ENCODE measurements at regions not wholly inside any gene's neighbourhood (a gene's known extent, or its start where the extent isn't known, plus 50 kb on each side); places are given as distances from the start of the nearest gene placed in this dataset.

DNA sequence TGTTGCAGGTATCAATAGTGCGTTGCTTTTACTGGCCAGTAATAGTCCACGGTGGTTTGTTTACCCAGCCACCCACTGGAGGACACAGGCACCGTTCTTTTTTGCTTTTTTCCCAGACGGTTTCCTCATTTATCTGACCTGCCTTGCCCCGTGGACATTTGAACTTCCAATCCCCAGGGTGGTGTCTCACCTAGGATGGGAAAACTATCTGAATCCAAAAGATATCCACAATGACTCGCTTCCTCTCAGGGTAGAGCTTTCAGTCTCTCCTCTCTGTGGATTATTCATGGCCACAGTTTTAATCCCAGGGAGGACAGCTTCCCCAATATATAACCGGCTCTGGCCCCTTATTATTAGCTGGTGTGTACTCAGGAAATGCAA lies 170.8 kb downstream of the FOXO1 start:
- no peak for FAIRE-seq

DNA sequence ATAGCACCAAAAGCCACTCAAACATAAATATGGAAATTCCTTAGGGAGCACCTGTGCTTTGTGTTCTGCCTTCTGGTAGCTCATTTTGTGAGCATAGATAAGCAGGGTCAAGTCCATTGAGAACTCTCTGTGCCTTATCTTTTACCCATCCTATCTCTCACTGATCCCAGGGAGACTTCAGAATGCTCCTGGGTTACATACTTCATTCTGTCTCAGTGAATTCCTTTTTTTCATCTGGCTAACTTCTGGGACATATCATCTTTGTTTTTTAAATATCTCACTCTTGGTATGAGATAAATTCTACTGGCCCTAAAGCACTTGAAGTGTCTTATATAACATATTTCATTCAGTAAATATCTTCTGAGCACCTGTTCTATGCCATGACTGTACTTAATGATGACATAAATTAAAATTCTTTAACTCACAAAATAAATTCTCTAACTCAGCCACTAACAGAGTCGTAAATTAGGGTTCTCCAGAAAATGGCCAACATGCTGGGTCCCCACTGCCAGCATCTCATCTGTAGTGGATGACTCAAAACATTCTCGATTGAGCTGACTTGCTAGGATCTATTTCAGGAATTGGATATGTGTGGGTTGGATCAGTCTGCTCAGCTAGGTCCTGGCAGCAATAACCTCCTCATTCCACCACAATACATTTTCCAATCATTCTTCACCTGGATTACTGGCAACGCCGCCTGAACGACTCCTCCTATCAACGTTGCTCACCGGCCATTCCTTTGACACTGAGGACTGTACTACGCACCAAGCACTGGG lies 170.2 kb downstream of the FOXO1 start:
- Histone ChIP-seq H2AFZ (ENCODE audit: control insufficient read depth, low read length) (no peak overlapping the region), H3K4me1 (ENCODE audit: control insufficient read depth, extremely low read depth, insufficient read depth, low read length) (peaks cover 14% of the 10 kb centered on the region), H3K4me3 (ENCODE audit: control insufficient read depth in 2 of 3, extremely low read depth in 1 of 3, insufficient read depth in 2 of 3, low read depth in 1 of 3, low read length in 3 of 3) (no peak overlapping the region), H3K4me2 (ENCODE audit: control insufficient read depth, extremely low read depth, insufficient read depth, low read depth, low read length) (peak overlapping the region; percentile 60), H3K9me3 (ENCODE audit: control insufficient read depth, low read depth, low read length) (no peaks in the 10 kb centered on the region), H3K27me3 (ENCODE audit: control insufficient read depth, extremely low read depth, insufficient read depth, low read length) (no peaks in the 10 kb centered on the region), H3K9ac (ENCODE audit: control insufficient read depth, extremely low read depth, insufficient read depth, low read length) (no peak overlapping the region), H3K9me1 (ENCODE audit: control insufficient read depth, extremely low read depth, insufficient read depth, low read length) (no peaks in the 10 kb centered on the region), H4K20me1 (ENCODE audit: control insufficient read depth, extremely low read depth, insufficient read depth, low read length) (no peaks in the 10 kb centered on the region), H3K27ac (ENCODE audit: control insufficient read depth, insufficient read depth, low read length) (no peak overlapping the region), H3K36me3 (ENCODE audit: control insufficient read depth in 2 of 2, extremely low read depth in 1 of 2, insufficient read depth in 2 of 2, low read length in 2 of 2) (no peaks in the 10 kb centered on the region), H3K79me2 (ENCODE audit: control insufficient read depth, insufficient read depth, low read length) (no peaks in the 10 kb centered on the region)
- FAIRE-seq: no peak
- TF ChIP-seq, protein P1, sequence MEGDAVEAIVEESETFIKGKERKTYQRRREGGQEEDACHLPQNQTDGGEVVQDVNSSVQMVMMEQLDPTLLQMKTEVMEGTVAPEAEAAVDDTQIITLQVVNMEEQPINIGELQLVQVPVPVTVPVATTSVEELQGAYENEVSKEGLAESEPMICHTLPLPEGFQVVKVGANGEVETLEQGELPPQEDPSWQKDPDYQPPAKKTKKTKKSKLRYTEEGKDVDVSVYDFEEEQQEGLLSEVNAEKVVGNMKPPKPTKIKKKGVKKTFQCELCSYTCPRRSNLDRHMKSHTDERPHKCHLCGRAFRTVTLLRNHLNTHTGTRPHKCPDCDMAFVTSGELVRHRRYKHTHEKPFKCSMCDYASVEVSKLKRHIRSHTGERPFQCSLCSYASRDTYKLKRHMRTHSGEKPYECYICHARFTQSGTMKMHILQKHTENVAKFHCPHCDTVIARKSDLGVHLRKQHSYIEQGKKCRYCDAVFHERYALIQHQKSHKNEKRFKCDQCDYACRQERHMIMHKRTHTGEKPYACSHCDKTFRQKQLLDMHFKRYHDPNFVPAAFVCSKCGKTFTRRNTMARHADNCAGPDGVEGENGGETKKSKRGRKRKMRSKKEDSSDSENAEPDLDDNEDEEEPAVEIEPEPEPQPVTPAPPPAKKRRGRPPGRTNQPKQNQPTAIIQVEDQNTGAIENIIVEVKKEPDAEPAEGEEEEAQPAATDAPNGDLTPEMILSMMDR (optimal IDR thresholded peaks at IDR 0.05 in 1 of 3, IDR thresholded peaks at IDR 0.05 in 1 of 3, conservative IDR thresholded peaks at IDR 0.05 in 1 of 3; ENCODE audit: extremely low read depth in 1 of 3, insufficient read depth in 2 of 3, low read length in 3 of 3): no peak
- TF ChIP-seq EZH2 (IDR thresholded peaks at IDR 0.05; ENCODE audit: low read length): no peak
- dilution Hi-C loops (cut with MboI; ENCODE audit: extremely low pct_ligation_motif_present, low sequenced_read_pairs): no loop called here
- DNase-seq (ENCODE audit: low read depth, low spot score): no peak

More for the DNA sequence above, 170.8 kb downstream of the FOXO1 start:
- Histone ChIP-seq H3K79me2 (ENCODE audit: control insufficient read depth, insufficient read depth, low read length) (no peaks in the 10 kb centered on the region), H3K9ac (ENCODE audit: control insufficient read depth, extremely low read depth, insufficient read depth, low read length) (no peak overlapping the region), H3K4me2 (ENCODE audit: control insufficient read depth, extremely low read depth, insufficient read depth, low read depth, low read length) (peak overlapping the region; percentile 60), H3K27me3 (ENCODE audit: control insufficient read depth, extremely low read depth, insufficient read depth, low read length) (no peaks in the 10 kb centered on the region), H4K20me1 (ENCODE audit: control insufficient read depth, extremely low read depth, insufficient read depth, low read length) (no peaks in the 10 kb centered on the region), H2AFZ (ENCODE audit: control insufficient read depth, low read length) (peak overlapping the region; percentile 14), H3K27ac (ENCODE audit: control insufficient read depth, insufficient read depth, low read length) (no peak overlapping the region), H3K36me3 (ENCODE audit: control insufficient read depth in 2 of 2, extremely low read depth in 1 of 2, insufficient read depth in 2 of 2, low read length in 2 of 2) (no peaks in the 10 kb centered on the region), H3K4me1 (ENCODE audit: control insufficient read depth, extremely low read depth, insufficient read depth, low read length) (peaks cover 14% of the 10 kb centered on the region), H3K4me3 (ENCODE audit: control insufficient read depth in 2 of 3, extremely low read depth in 1 of 3, insufficient read depth in 2 of 3, low read depth in 1 of 3, low read length in 3 of 3) (no peak overlapping the region), H3K9me1 (ENCODE audit: control insufficient read depth, extremely low read depth, insufficient read depth, low read length) (no peaks in the 10 kb centered on the region), H3K9me3 (ENCODE audit: control insufficient read depth, low read depth, low read length) (no peaks in the 10 kb centered on the region)
- dilution Hi-C loops (cut with MboI; ENCODE audit: extremely low pct_ligation_motif_present, low sequenced_read_pairs): no loop called here
- DNase-seq (ENCODE audit: low read depth, low spot score): no peak
- TF ChIP-seq, protein P1 (optimal IDR thresholded peaks at IDR 0.05 in 1 of 3, IDR thresholded peaks at IDR 0.05 in 1 of 3, conservative IDR thresholded peaks at IDR 0.05 in 1 of 3; ENCODE audit: extremely low read depth in 1 of 3, insufficient read depth in 2 of 3, low read length in 3 of 3): no peak
- TF ChIP-seq EZH2 (IDR thresholded peaks at IDR 0.05; ENCODE audit: low read length): no peak

Measured in keratinocyte (primary cell).